Endothelial cell of umbilical vein (primary cell): ENCODE measurements at regions not wholly inside any gene's neighbourhood (a gene's known extent, or its start where the extent isn't known, plus 50 kb on each side); places are given as distances from the start of the nearest gene placed in this dataset.

ENCODE experiments used
- BruUV-seq: library from RNA; stranded (reverse); fragments of 400-500 nt; replicated peaks from 2 replicates; lab custom pipeline; 2021; lab: Mats Ljungman, UMichigan
- CTCF ChIA-PET: fragments of 300-600, 350-600 bp; sonication (Branson Sonifier 250); formaldehyde crosslinking; loops from one replicate; lab custom pipeline; 2021; ENCODE audit warnings: antibody characterized with exemption, inconsistent platforms; lab: Charles Lee
- POLR2A ChIA-PET: fragments of 300-600, 350-600 bp; sonication (Branson Sonifier 250); formaldehyde crosslinking; loops from one replicate; lab custom pipeline; 2021; ENCODE audit warnings: antibody characterized with exemption, inconsistent platforms; lab: Charles Lee
- DNase-seq: peaks from one replicate; pipeline ENCODE4 v3.0.0-alpha.2; 2011; ENCODE audit warnings: low read depth, low spot score
- FAIRE-seq: peaks from 2 replicates; lab custom pipeline; 2011; peaks lifted over from hg19 to GRCh38; lab: Jason Lieb, UNC
- H2AFZ ChIP-seq: 2 replicates; pipeline ENCODE4 v1.6.0; 2012; ENCODE audit warnings: low read depth, low read length, control low read depth, inconsistent platforms
- H3K27ac ChIP-seq: 2 replicates; pipeline ENCODE4 v1.5.1; 2011; ENCODE audit warnings: low read depth, mild to moderate bottlenecking, control low read depth, low read length, moderate library complexity; ENCODE audit not compliant: insufficient read depth
- H3K27me3 ChIP-seq, 2 experiments: 2 replicates each; pipeline versions ENCODE4 v1.6.0 to v1.6.1; 2011; ENCODE audit warnings: low read length in 2 of 2, mixed read lengths in 1 of 2; ENCODE audit not compliant: control insufficient read depth in 2 of 2, insufficient read depth in 2 of 2
- H3K36me3 ChIP-seq, 2 experiments: 2 replicates in 1 of 2; 3 replicates in 1 of 2; pipeline ENCODE4 v1.5.1; 2011; ENCODE audit warnings: low read length in 2 of 2, mild to moderate bottlenecking in 1 of 2, moderate library complexity in 1 of 2; ENCODE audit not compliant: control insufficient read depth in 2 of 2, insufficient read depth in 2 of 2; ENCODE audit errors: extremely low read depth in 1 of 2
- H3K4me1 ChIP-seq: 3 replicates; pipeline ENCODE4 v1.5.1; 2011; ENCODE audit warnings: mild to moderate bottlenecking, low read length; ENCODE audit not compliant: control insufficient read depth, insufficient read depth; ENCODE audit errors: extremely low read depth
- H3K4me2 ChIP-seq: 2 replicates; pipeline ENCODE4 v1.6.1; 2011; ENCODE audit warnings: low read length, control low read depth, mixed read lengths; ENCODE audit not compliant: insufficient read depth
- H3K4me3 ChIP-seq, 3 experiments: fragments of 200-600 bp in 1 of 3; sonication (generic), shearing (Covaris generic) in 1 of 3; replicated peaks in 1 of 3; 2 replicates each; pipeline ENCODE4 v1.5.1; 2011 to 2016; ENCODE audit warnings: control low read depth in 3 of 3, low read length in 3 of 3, mild to moderate bottlenecking in 2 of 3, inconsistent platforms in 1 of 3, low read depth in 1 of 3, moderate library complexity in 1 of 3; ENCODE audit not compliant: insufficient read depth in 1 of 3
- H3K79me2 ChIP-seq: 2 replicates; pipeline ENCODE4 v1.6.0; 2012; ENCODE audit warnings: low read length, inconsistent platforms; ENCODE audit not compliant: control insufficient read depth, insufficient read depth
- H3K9ac ChIP-seq: replicated peaks from 2 replicates; pipeline ENCODE3; 2011; ENCODE audit warnings: low read length, control low read depth; ENCODE audit not compliant: insufficient read depth; ENCODE audit errors: extremely low read depth
- H3K9me1 ChIP-seq: replicated peaks from 3 replicates; pipeline ENCODE4 v1.6.0; 2011; ENCODE audit warnings: mild to moderate bottlenecking, low read length; ENCODE audit not compliant: control insufficient read depth, insufficient read depth; ENCODE audit errors: extremely low read depth
- H3K9me3 ChIP-seq: replicated peaks from 2 replicates; pipeline ENCODE4 v1.5.1; 2012; ENCODE audit warnings: low read length, inconsistent platforms; ENCODE audit not compliant: control insufficient read depth, insufficient read depth
- H4K20me1 ChIP-seq: replicated peaks from 2 replicates; pipeline ENCODE3; 2011; ENCODE audit warnings: mild to moderate bottlenecking, low read length; ENCODE audit not compliant: control insufficient read depth, insufficient read depth; ENCODE audit errors: extremely low read depth
- CTCF ChIP-seq, 2 donors: IDR thresholded peaks; 1 replicate in 1 of 2; 2 replicates in 1 of 2; pipeline ENCODE4 v1.5.1; 2011; ENCODE audit warnings: low read length in 2 of 2, mild to moderate bottlenecking in 2 of 2, moderate library complexity in 2 of 2, control low read depth in 1 of 2, inconsistent platforms in 1 of 2, low read depth in 1 of 2; ENCODE audit not compliant: insufficient read depth in 1 of 2; ENCODE audit errors: extremely low read depth in 1 of 2
- EZH2 ChIP-seq: IDR thresholded peaks from 2 replicates; pipeline ENCODE4 v1.6.1; 2012; ENCODE audit warnings: borderline replicate concordance, low read depth, mild to moderate bottlenecking, moderate library complexity, low read length, inconsistent platforms; ENCODE audit not compliant: severe bottlenecking
- FOS ChIP-seq: IDR thresholded peaks from 2 replicates; pipeline ENCODE4 v1.6.1; 2011; ENCODE audit warnings: mild to moderate bottlenecking, low read length, moderate library complexity, borderline replicate concordance; ENCODE audit not compliant: insufficient read depth
- GATA2 ChIP-seq: IDR thresholded peaks from 2 replicates; pipeline ENCODE4 v1.7.0; 2011; ENCODE audit warnings: low read depth, mild to moderate bottlenecking, moderate library complexity, mixed read lengths, low read length; ENCODE audit not compliant: insufficient read length, insufficient read depth
- JUN ChIP-seq: IDR thresholded peaks from 2 replicates; pipeline ENCODE4 v1.6.1; 2011; ENCODE audit warnings: borderline replicate concordance, low read depth; ENCODE audit not compliant: insufficient read length, insufficient read depth
- MAX ChIP-seq: IDR thresholded peaks from 2 replicates; pipeline ENCODE4 v1.6.1; 2011; ENCODE audit not compliant: insufficient read depth, insufficient read length
- MYC ChIP-seq: IDR thresholded peaks from one replicate; pipeline ENCODE4 v1.6.1; 2011; ENCODE audit warnings: mild to moderate bottlenecking, low read depth, low read length
- POLR2A ChIP-seq: IDR thresholded peaks from 2 replicates; pipeline ENCODE4 v1.6.1; 2012; ENCODE audit warnings: low read depth, mild to moderate bottlenecking, control low read depth, low read length
- POLR2AphosphoS5 ChIP-seq: IDR thresholded peaks from 2 replicates; pipeline ENCODE4 v1.6.1; 2012; ENCODE audit warnings: low read depth, mild to moderate bottlenecking, control low read depth, low read length, moderate library complexity; ENCODE audit not compliant: insufficient read depth
- dilution Hi-C: fragments of 300-500 bp; cut with MboI; formaldehyde crosslinking; loops from one replicate; pipeline ENCODE4 v1.15.0; 2019; ENCODE audit warnings: low sequenced_read_pairs; ENCODE audit not compliant: extremely low pct_ligation_motif_present
- intact Hi-C: fragments of 100-400 bp; cut with micrococcal nuclease; formaldehyde crosslinking; loops from one replicate; pipeline ENCODE4 v1.10.0; 2022

- POLR2A ChIA-PET, result no interaction called here
- no TSS peak for BruUV-seq
- H3K9me3 ChIP-seq, result peaks cover 6% of the 10 kb centered on the region
- no peak overlapping the region for H2AFZ ChIP-seq
- dilution Hi-C loops, result no loop called here
- H3K36me3 ChIP-seq, result no peaks in the 10 kb centered on the region
- no peak for TF ChIP-seq POLR2A
- TF ChIP-seq GATA2, result no peak
- TF ChIP-seq MYC, result no peak
- no peak for TF ChIP-seq MAX
- TF ChIP-seq POLR2AphosphoS5, result no peak
- TF ChIP-seq JUN, result no peak
- no peak for TF ChIP-seq EZH2
- no peak for TF ChIP-seq CTCF (IDR thresholded peaks at IDR 0.05; ENCODE audit: extremely low read depth in 1 of 2, insufficient read depth in 1 of 2, low read depth in 1 of 2, low read length in 2 of 2)
- no peak for TF ChIP-seq FOS
- no peak overlapping the region for H3K9ac ChIP-seq
- H3K79me2 ChIP-seq, result no peaks in the 10 kb centered on the region
- H4K20me1 ChIP-seq, result no peaks in the 10 kb centered on the region
- DNase-seq (no peak), FAIRE-seq (no peak)
- H3K27ac ChIP-seq, result no peak overlapping the region
- CTCF ChIA-PET, result no interaction called here
- H3K4me2 ChIP-seq, result no peak overlapping the region
- no peaks in the 10 kb centered on the region for H3K4me1 ChIP-seq
- no peak overlapping the region for H3K4me3 ChIP-seq
- no peaks in the 10 kb centered on the region for H3K9me1 ChIP-seq
- no peaks in the 10 kb centered on the region for H3K27me3 ChIP-seq
- intact Hi-C loops, result no loop called here
Observed at GRCh38 chr5:6872441-6873160, 159.4 kb downstream of the TENT4A start.
